Amygdala (tissue), 56 donors: ENCODE measurements at regions not wholly inside any gene's neighbourhood (a gene's known extent, or its start where the extent isn't known, plus 50 kb on each side); places are given as distances from the start of the nearest gene placed in this dataset.

Experiments
- DNase-seq, 56 donors: peaks; one replicate each; lab custom pipeline; 2025; lab: John Stamatoyannopoulos, UW

DNA sequence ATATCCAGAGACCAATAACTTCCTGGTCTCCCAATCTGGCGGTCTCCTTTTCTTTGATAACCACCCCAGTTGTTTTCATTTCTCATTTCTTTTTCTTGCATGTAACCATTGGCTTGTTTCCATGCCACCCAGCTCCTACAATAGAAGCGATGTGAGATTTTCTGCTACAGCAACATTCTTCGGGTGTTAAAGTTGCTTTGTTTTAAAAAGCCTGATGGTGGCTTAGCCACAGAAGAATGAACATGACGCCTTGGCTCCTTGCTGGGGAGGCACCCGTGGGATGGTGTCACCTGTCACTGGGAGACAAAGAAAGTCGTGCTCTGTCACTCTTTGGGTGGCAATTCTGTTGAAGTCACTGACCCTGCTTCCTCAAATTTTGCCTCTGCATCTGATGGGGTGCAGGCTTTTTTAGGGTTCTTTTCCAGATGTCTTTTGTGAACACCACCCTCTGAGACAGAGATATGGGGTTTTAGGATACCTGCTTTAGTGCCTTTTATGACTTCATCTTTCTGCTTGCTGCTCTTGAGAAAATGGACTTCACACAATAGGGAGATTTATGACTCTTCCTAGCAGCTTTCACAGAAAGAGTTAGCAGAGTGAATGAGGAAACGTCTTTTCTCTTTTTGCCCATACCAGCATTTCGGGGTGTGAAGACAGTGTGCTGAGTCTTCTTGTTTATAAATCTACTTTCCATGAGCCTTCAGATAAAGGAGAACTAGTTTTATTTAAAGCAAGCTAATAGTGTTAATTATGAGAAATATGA lies 265.3 kb upstream of the TBX3 start:
- DNase-seq: no peak

DNA sequence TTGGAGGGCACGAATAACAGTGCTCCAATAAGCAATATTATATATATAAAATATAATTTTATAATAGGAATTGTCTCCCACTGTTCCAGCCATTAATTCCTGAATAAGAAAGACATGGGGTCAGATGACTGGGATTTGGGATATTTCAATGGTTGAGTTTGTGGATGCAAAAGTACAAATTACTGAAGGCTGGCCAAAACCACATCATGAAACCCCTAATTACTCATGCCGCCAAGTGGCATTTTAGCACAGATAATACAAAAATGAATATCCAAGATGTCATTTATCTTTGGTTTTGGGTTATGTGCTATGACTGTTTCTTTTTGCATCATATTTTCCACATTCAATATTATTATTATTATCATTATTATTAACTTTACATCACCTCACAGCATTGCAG lies 261.4 kb upstream of the TBX3 start:
- DNase-seq: no peak

DNA sequence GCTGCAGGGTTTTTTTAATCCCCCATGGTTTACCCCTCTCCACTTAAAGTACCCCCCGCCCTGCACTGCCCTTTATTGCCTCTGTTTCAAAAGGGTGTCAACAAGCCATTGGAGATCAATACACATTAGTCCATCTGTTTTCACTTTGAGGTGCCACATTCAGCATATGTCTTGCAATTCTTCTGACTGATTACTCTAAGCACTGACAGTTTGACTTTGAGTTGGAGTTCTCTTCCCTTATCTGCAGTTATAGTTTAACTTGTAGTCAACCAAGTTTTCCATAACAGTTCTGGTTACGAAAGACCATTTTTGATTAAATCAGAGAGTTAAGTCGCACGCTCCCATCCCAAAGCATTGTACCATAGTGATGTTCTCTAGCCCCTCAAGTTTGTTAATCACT lies 260.8 kb upstream of the TBX3 start:
- no peak for DNase-seq

GRCh38 chr12:114943601-114944000 lies 259.6 kb upstream of the TBX3 start:
- DNase-seq: no peak

GRCh38 chr12:114938487-114939210 lies 254.7 kb upstream of the TBX3 start:
- peak in 49 of 56 donors; percentile 4 to 85 (median 45) for DNase-seq

GRCh38 chr12:114936148-114937079 lies 252.4 kb upstream of the TBX3 start:
- DNase-seq: no peak

GRCh38 chr12:114935658-114936057 lies 251.7 kb upstream of the TBX3 start:
- DNase-seq: peak in 4 of 56 donors; percentile 0 to 6 (median 2)

GRCh38 chr12:114933428-114934160 lies 249.6 kb upstream of the TBX3 start:
- DNase-seq: no peak

DNA sequence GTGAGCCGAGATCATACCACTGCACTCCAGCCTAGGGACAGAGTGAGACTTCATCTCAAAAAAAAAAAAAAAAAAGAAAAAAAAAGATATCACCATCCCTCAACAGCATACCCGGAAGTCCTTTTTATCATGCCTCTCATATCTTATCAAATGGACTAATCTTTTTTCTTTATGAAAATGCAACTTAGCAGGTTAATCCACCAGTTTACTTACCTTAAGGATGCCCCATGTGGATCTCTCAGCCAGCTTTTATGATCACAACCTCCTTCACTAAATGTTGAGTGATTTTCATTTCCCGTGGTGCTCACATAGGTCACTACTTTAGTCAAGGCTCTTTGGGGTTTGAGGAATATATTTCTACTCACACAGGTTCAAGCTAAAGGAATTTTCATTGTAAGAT lies 248.8 kb upstream of the TBX3 start:
- no peak for DNase-seq

GRCh38 chr12:114931025-114931424 lies 247.1 kb upstream of the TBX3 start:
- no peak for DNase-seq

DNA sequence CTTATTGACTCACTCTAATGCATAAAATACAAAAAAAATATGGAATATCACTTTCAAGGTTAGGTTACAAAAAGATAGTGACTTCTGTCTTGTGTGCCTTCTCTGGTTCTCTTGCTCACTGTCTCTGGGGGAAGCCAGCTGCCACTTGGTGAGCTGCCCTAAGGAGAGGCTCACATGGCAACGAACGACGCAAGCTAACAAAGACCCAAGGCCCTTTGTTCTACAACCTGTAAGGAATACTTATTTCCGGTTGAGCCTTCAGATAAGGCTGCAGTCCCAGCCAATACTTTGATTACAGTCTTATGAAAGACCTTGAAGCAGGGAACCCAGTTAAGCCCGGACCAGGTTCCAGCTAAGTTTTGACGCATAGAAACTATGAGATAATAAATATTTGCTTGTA lies 242.4 kb upstream of the TBX3 start:
- DNase-seq: no peak

GRCh38 chr12:114924946-114925475 lies 241.0 kb upstream of the TBX3 start:
- no peak for DNase-seq

- no peak for DNase-seq
These were observed 237.8 kb upstream of the TBX3 start for GRCh38 chr12:114921781-114922180.

DNA sequence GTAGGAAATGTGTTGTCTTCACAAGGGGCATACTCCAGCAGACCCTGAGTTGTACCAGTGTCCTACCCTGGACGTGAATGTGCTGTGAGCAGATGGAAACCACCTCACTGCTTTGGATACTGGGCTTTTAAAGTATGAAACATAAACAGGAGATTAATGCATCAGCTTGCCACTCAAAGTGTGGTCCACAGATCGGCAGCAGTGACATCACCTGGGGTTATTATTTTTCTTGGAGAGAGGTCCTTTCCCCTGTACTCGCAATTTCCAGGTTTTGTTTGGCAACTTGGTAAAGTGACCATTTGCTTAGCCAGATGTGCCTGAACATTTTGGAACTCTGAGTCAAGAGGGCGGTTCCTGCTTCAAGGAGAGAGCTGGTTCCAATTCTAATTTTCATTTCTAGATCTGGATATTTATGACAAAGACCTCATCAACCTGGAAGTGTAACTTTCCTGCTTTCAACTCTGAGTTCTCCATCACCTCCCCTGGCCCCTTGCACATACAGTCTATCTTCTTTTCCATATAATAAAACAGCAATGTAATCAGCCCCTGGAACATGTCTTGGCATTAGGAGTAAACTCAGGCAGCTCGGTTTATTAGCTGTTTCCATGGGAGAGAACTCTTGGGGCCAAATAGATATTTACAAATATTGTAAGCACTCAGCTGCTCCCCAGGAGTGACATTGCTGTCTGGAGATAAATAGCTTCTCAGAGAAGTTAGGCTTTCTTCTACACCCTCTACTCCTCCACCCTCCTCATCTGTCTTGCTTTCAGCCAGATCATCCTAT lies 237.0 kb upstream of the TBX3 start:
- DNase-seq: no peak

DNA sequence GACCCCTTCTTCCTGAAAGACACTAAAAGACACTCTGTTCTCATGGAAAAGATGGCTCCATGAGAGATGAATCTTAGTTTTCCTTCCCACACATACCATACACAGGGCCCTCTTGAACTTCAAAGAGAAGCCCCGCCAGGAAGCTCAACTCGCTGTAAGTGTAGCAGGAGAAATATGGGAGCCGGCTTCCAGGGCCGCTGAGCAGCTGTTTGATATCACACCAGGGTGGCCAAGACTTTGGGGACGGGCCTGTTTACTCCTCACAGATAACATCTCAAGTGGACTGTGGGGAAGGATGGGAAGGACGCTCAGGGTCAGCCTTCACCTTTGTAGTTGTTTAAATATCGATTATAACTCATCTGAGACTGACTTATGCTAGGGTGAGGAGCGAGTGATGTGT lies 235.5 kb upstream of the TBX3 start:
- DNase-seq: no peak

DNA sequence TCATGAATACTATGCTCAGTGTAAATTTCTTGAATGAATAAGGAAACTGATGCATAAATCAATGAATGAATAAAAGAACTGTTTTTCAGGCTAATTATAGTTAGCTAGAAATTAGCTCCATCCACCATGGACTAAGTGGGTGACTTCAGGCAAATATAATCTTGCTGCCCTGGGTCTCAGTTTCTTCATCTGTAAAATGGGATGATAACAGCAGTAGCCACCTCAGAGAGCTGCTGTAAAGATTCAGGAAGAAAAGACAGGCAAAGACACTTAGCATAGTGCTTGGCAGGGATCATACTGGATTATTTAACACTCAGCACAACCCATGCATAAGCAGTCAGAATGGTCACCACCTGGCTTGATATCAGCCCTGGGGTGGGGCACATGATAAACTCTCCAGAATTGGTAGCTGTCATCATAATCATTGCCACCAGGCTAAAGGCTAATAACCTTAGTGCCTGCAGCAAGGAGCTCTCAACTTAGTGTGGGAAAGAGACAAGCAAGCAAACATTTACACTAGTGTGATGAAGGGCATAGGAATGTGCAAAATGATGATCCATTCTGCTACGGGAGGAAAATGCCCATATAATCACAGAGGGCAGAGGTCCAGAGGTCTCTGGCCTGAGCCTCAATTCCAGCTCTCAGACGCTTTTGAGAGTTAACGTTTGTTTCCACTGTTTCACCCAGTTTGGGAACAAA lies 234.7 kb upstream of the TBX3 start:
- no peak for DNase-seq

DNA sequence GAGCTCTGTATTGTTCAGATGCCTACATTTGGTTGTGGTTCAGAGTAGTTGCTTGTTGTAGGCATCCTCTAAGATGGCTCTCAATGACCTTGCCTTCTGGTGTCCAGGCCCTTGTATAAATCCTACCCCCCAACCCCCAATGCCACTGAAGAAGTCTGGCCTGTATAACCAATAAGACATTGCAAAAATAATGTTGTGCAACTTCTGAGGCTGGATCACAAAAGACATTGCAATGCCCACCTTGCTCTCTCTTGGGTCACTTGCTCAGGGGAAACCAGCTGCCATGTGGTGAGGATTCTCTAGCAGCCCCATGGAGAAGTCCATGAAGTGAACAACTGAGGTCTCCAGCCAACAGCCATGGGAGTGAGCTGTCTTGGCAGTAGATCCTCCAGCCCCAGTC lies 234.0 kb upstream of the TBX3 start:
- DNase-seq: no peak

DNA sequence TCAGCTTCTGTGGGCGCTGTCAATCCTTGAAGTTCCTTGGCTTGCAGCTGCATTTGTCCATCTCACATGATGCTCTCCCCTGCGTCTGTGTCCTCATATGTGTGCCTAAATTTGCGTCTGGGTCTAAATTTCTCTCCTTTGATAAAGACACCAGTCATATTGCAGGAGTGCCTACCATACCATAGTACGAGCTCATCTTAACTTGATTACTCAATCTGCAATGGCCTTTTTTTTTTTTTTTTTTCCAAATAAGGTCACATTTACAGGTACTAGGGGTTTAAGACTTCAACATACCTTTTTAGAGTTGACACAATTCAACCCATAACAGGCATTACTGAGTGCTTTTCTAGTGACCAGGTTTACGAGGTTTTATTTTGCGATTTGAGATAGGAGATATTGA lies 233.3 kb upstream of the TBX3 start:
- DNase-seq: no peak

GRCh38 chr12:114916541-114916940 lies 232.6 kb upstream of the TBX3 start:
- no peak for DNase-seq
